SK-N-SH treated with all-trans-retinoic acid at 6 μM for 48 hours (cell line): ENCODE measurements at regions not wholly inside any gene's neighbourhood (a gene's known extent, or its start where the extent isn't known, plus 50 kb on each side); places are given as distances from the start of the nearest gene placed in this dataset.
A peak's percentile ranks its signal among the peaks of the same experiment; 100 is the strongest.

Experiments used
- ATAC-seq: fragments of 200-7000 bp; cut with Tn5 transposase; 3 replicates; pipeline ENCODE4 v1.9.1; 2020; ENCODE audit warnings: mild to moderate bottlenecking, moderate library complexity
- ARNTL ChIP-seq: fragments of 450-650 bp; formaldehyde crosslinking; IDR thresholded peaks from 2 replicates; pipeline ENCODE4 v1.5.0; 2020; ENCODE audit warnings: low read depth, mild to moderate bottlenecking, moderate library complexity, borderline replicate concordance
- ESRRG ChIP-seq: fragments of 250-450 bp; sonication (Bioruptor Pico); IDR thresholded peaks from 2 replicates; pipeline ENCODE4 v1.6.1; 2021; ENCODE audit warnings: mild to moderate bottlenecking
- GLIS3 ChIP-seq: fragments of 250-450 bp; sonication (Bioruptor Pico); IDR thresholded peaks from 2 replicates; pipeline ENCODE4 v1.5.0; 2020; ENCODE audit warnings: mild to moderate bottlenecking, moderate library complexity
- ISL1 ChIP-seq: fragments of 250-450 bp; sonication (Bioruptor Pico); IDR thresholded peaks from 2 replicates; pipeline ENCODE4 v2.1.2; 2022; ENCODE audit warnings: mild to moderate bottlenecking, moderate library complexity
- OSR1 ChIP-seq: fragments of 250-450 bp; sonication (Bioruptor Pico); IDR thresholded peaks from 2 replicates; pipeline ENCODE4 v1.8.0; 2022; ENCODE audit warnings: moderate library complexity, mild to moderate bottlenecking, inconsistent platforms
- RARB ChIP-seq: fragments of 250-450 bp; sonication (Bioruptor Pico); IDR thresholded peaks from 2 replicates; pipeline ENCODE4 v1.8.0; 2021; ENCODE audit warnings: mild to moderate bottlenecking, moderate library complexity
- TCF4 ChIP-seq: fragments of 250-450 bp; sonication (Bioruptor Pico); IDR thresholded peaks from 2 replicates; pipeline ENCODE4 v1.8.0; 2021; ENCODE audit warnings: mild to moderate bottlenecking, moderate library complexity, borderline replicate concordance
- ZC3H10 ChIP-seq: fragments of 250-450 bp; sonication (Bioruptor Pico); IDR thresholded peaks from 2 replicates; pipeline ENCODE4 v1.5.1; 2021; ENCODE audit warnings: mild to moderate bottlenecking, moderate library complexity
- ZFP3 ChIP-seq: fragments of 250-450 bp; sonication (Bioruptor Pico); IDR thresholded peaks from 2 replicates; pipeline ENCODE4 v1.5.0; 2020; ENCODE audit warnings: mild to moderate bottlenecking, moderate library complexity
- ZFP30 ChIP-seq: fragments of 450-650 bp; formaldehyde crosslinking; IDR thresholded peaks from 2 replicates; pipeline ENCODE4 v1.5.0; 2022; ENCODE audit warnings: mild to moderate bottlenecking, moderate library complexity
- ZNF565 ChIP-seq: fragments of 450-650 bp; formaldehyde crosslinking; conservative IDR thresholded peaks from 2 replicates; pipeline ENCODE4 v1.5.0; 2020; ENCODE audit warnings: low read depth, mild to moderate bottlenecking, moderate library complexity
- ZNF70 ChIP-seq: fragments of 450-650 bp; formaldehyde crosslinking; IDR thresholded peaks from 2 replicates; pipeline ENCODE4 v1.5.0; 2020; ENCODE audit warnings: mild to moderate bottlenecking, moderate library complexity
- ZNF8 ChIP-seq: fragments of 450-650 bp; formaldehyde crosslinking; IDR thresholded peaks from 2 replicates; pipeline ENCODE4 v1.5.0; 2020; ENCODE audit warnings: mild to moderate bottlenecking, moderate library complexity
- TF ChIP-seq, protein P1 (sequence below): fragments of 250-450 bp; sonication (Bioruptor Pico); IDR thresholded peaks from 2 replicates; pipeline ENCODE4 v1.5.1; 2020; ENCODE audit warnings: low read depth, mild to moderate bottlenecking, moderate library complexity
- TF ChIP-seq, protein P2 (sequence below): fragments of 250-450 bp; sonication (Bioruptor Pico); IDR thresholded peaks from 2 replicates; pipeline ENCODE4 v1.5.0; 2020; ENCODE audit warnings: mild to moderate bottlenecking, moderate library complexity
- TF ChIP-seq, protein P3 (sequence below): fragments of 250-450 bp; sonication (Bioruptor Pico); IDR thresholded peaks from 2 replicates; pipeline ENCODE4 v1.8.0; 2020; ENCODE audit warnings: mild to moderate bottlenecking, moderate library complexity, borderline replicate concordance
- TF ChIP-seq, protein P4 (sequence below): fragments of 250-450 bp; sonication (Bioruptor Pico); IDR thresholded peaks from 2 replicates; pipeline ENCODE4 v1.5.1; 2021; ENCODE audit warnings: mild to moderate bottlenecking, moderate library complexity
- TF ChIP-seq, protein P5 (sequence below): fragments of 250-450 bp; sonication (Bioruptor Pico); IDR thresholded peaks from 2 replicates; pipeline ENCODE4 v1.8.0; 2021; ENCODE audit warnings: low read depth, mild to moderate bottlenecking, moderate library complexity, borderline replicate concordance

DNA sequence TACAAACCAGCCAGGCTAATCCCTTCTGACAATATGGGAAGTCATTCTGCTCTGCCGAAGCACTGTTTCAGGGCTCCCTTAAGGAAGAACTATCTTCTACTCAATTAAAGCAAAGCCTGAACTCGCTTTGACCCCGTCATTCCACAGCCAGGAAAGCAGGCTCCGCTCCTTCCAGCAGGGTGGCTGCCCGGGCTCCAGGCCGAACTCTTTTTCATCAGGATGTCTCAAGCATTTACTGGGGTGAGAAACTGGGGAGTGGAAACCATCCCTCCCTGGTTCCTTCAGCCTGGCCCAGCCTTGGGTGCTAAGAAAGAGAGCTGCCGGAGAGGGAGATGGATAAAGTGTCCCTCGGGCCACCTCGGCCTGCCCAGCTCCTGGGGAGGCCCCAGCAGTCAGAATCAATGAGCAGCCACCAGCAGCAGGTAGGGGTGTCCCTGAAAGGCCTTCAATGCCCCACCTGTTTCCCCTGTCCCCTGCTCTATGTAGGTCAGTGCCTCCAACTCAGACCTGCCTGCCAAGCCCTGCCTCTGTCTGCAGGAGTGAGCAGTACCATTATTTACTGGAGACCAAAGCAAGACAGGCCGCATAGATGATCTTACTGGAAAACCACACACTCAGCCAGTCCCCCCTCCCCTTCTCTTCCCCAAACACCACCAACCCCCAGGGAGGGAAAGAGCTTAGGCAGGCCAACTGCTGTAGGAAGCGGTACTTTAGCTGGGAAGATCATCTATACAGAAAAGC is 225.6 kb upstream of the TLE3 start:
- TF ChIP-seq, protein P1, sequence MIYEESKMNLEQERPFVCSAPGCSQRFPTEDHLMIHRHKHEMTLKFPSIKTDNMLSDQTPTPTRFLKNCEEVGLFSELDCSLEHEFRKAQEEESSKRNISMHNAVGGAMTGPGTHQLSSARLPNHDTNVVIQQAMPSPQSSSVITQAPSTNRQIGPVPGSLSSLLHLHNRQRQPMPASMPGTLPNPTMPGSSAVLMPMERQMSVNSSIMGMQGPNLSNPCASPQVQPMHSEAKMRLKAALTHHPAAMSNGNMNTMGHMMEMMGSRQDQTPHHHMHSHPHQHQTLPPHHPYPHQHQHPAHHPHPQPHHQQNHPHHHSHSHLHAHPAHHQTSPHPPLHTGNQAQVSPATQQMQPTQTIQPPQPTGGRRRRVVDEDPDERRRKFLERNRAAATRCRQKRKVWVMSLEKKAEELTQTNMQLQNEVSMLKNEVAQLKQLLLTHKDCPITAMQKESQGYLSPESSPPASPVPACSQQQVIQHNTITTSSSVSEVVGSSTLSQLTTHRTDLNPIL (CRISPR knock-in tag) = no peak
- TF ChIP-seq ZC3H10 (CRISPR knock-in tag) (no peak), ZNF565 (CRISPR knock-in tag) (0 out of 2 replicates have a peak, but pooled peaks have one; percentile 67), OSR1 (CRISPR knock-in tag) (no peak), ZFP30 (CRISPR knock-in tag) (no peak), RARB (CRISPR knock-in tag) (no peak), ISL1 (CRISPR knock-in tag) (no peak; the same call in 1 of the 2 replicates), GLIS3 (CRISPR knock-in tag) (no peak), ZNF70 (CRISPR knock-in tag) (no peak)
- peak; percentile 45 for ATAC-seq

DNA sequence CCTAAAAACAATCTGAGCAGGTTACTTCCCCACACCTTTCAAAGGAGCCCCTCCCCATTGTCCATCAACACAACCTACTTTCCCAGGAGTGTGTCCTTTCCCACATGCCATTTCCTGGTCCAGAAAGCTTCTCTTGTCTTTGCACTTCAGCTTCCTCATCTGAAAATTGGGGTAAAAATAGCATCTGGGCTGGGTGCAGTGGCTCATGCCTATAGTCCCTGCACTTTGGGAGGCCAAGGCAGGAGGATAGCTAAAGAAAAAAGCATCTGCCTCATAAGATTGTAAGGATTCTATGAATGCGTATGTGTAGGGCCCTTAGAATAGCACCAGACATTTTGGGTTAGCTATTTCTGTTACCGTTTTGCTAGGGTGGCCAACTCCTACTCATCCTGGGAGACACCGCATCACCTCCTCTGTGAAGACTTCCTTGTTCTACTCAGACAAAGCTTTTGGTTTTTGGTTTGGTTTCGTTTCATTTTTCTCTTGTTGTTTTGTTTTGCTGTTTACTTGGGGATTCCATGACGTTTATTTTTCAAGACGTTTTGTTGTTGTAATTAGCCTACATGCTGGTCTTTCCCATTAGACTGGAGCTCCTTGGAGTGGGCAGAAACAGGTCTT is 224.4 kb upstream of the TLE3 start:
- TF ChIP-seq ZFP3 (CRISPR knock-in tag) (peak; percentile 90), ZFP30 (CRISPR knock-in tag) (no peak)
- TF ChIP-seq, protein P2, sequence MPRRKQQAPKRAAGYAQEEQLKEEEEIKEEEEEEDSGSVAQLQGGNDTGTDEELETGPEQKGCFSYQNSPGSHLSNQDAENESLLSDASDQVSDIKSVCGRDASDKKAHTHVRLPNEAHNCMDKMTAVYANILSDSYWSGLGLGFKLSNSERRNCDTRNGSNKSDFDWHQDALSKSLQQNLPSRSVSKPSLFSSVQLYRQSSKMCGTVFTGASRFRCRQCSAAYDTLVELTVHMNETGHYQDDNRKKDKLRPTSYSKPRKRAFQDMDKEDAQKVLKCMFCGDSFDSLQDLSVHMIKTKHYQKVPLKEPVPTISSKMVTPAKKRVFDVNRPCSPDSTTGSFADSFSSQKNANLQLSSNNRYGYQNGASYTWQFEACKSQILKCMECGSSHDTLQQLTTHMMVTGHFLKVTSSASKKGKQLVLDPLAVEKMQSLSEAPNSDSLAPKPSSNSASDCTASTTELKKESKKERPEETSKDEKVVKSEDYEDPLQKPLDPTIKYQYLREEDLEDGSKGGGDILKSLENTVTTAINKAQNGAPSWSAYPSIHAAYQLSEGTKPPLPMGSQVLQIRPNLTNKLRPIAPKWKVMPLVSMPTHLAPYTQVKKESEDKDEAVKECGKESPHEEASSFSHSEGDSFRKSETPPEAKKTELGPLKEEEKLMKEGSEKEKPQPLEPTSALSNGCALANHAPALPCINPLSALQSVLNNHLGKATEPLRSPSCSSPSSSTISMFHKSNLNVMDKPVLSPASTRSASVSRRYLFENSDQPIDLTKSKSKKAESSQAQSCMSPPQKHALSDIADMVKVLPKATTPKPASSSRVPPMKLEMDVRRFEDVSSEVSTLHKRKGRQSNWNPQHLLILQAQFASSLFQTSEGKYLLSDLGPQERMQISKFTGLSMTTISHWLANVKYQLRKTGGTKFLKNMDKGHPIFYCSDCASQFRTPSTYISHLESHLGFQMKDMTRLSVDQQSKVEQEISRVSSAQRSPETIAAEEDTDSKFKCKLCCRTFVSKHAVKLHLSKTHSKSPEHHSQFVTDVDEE (CRISPR knock-in tag) = no peak
- no peak for ATAC-seq

DNA sequence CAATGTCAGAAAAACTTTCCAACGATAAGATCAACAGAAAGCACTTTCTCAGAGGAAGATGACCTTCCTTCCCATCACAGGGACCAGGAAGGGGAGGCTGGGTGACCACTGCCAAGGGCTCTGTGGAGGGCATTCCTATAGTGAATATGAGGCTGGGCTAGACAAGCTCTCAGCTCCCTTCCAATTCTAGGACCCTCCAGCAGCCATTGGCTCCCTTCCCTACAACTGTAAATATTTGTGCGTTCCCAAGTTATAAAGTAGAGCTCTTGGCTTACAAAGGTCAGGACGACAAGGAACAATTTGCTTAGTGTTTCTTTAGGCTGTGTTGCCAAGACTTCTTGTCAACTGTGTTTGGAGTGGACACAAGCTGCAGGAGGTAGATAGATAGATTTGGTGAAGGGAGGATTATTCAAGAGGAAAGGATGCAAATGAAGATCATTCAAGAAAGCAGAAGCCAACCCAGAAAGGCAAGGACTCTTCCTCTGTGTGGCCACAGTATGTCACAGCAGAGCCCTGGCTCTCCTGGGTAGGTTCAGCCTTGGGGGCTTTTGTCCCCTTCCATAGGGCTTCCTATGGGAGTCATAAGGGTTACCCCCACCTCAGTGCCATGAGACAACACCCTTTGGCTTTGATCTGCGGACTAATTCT is 223.6 kb upstream of the TLE3 start:
- ATAC-seq = no peak
- TF ChIP-seq ARNTL (CRISPR knock-in tag) (no peak), ZC3H10 (CRISPR knock-in tag) (no peak), ZNF8 (CRISPR knock-in tag) (no peak), RARB (CRISPR knock-in tag) (no peak)
- TF ChIP-seq, protein P3, sequence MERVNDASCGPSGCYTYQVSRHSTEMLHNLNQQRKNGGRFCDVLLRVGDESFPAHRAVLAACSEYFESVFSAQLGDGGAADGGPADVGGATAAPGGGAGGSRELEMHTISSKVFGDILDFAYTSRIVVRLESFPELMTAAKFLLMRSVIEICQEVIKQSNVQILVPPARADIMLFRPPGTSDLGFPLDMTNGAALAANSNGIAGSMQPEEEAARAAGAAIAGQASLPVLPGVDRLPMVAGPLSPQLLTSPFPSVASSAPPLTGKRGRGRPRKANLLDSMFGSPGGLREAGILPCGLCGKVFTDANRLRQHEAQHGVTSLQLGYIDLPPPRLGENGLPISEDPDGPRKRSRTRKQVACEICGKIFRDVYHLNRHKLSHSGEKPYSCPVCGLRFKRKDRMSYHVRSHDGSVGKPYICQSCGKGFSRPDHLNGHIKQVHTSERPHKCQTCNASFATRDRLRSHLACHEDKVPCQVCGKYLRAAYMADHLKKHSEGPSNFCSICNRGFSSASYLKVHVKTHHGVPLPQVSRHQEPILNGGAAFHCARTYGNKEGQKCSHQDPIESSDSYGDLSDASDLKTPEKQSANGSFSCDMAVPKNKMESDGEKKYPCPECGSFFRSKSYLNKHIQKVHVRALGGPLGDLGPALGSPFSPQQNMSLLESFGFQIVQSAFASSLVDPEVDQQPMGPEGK (CRISPR knock-in tag) = no peak

DNA sequence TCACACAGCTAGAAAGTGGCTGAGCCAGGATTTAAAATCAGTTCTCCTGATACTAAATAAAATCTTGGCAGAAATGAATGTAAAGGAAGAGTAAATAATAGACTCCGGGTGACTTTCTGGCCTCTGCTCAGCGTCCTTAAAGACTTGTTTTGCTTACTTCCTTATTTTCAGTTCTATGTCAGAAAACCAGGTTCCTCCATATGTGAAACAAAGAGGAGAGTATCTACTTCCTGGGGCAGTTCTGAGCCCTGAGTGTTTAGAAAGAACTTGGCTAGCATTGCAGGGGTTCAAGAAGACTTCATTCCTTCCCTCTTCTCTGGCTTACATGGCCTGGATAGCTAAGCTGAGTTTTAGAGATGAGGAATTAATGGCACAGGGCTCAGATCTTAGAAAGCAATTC is 222.8 kb upstream of the TLE3 start:
- no peak for ATAC-seq
- TF ChIP-seq, protein P4, sequence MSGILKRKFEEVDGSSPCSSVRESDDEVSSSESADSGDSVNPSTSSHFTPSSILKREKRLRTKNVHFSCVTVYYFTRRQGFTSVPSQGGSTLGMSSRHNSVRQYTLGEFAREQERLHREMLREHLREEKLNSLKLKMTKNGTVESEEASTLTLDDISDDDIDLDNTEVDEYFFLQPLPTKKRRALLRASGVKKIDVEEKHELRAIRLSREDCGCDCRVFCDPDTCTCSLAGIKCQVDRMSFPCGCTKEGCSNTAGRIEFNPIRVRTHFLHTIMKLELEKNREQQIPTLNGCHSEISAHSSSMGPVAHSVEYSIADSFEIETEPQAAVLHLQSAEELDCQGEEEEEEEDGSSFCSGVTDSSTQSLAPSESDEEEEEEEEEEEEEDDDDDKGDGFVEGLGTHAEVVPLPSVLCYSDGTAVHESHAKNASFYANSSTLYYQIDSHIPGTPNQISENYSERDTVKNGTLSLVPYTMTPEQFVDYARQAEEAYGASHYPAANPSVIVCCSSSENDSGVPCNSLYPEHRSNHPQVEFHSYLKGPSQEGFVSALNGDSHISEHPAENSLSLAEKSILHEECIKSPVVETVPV (CRISPR knock-in tag) = no peak
- TF ChIP-seq GLIS3 (CRISPR knock-in tag) = no peak
- no peak for TF ChIP-seq ZC3H10 (CRISPR knock-in tag)
- no peak for TF ChIP-seq ESRRG (CRISPR knock-in tag)

DNA sequence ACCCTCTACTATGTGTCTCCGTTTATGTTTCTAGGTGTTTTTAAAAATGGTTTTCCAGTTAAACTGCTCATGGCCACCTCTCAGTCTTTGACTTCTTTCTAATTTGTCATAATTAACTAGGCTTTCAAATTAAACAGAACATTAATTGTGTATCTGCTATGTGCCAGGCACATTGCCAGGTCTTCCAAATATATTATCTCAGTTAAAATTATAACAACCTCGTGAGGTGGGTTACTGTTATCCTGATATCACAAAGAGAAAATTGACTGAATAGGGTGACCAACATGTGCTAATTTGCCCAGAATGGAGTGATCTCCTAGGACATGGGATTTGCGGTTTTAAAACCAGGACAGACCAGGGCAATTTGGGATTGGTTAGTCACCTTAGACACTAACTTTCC is 222.4 kb upstream of the TLE3 start:
- no peak for ATAC-seq
- no peak for TF ChIP-seq ARNTL (CRISPR knock-in tag)
- no peak for TF ChIP-seq ESRRG (CRISPR knock-in tag)
- TF ChIP-seq, protein P5, sequence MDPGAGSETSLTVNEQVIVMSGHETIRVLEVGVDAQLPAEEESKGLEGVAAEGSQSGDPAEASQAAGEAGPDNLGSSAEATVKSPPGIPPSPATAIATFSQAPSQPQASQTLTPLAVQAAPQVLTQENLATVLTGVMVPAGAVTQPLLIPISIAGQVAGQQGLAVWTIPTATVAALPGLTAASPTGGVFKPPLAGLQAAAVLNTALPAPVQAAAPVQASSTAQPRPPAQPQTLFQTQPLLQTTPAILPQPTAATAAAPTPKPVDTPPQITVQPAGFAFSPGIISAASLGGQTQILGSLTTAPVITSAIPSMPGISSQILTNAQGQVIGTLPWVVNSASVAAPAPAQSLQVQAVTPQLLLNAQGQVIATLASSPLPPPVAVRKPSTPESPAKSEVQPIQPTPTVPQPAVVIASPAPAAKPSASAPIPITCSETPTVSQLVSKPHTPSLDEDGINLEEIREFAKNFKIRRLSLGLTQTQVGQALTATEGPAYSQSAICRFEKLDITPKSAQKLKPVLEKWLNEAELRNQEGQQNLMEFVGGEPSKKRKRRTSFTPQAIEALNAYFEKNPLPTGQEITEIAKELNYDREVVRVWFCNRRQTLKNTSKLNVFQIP (CRISPR knock-in tag) = no peak
- TF ChIP-seq TCF4 (CRISPR knock-in tag) = no peak
- TF ChIP-seq ISL1 (CRISPR knock-in tag) = no peak
- TF ChIP-seq ZNF8 (CRISPR knock-in tag) = no peak
- no peak for TF ChIP-seq ZNF565 (CRISPR knock-in tag)
- TF ChIP-seq ZC3H10 (CRISPR knock-in tag) = no peak
- TF ChIP-seq, all 23 proteins: peak for 0
